ENCODE measurements at regions not wholly inside any gene's neighbourhood (a gene's known extent, or its start where the extent isn't known, plus 50 kb on each side); places are given as distances from the start of the nearest gene placed in this dataset.
"Not testable (repeated sequence)": the region's sequence is repeated elsewhere in the genome, so short reads cannot be mapped to it uniquely, and the experiment has no call there.

- TF ChIP-seq, protein P1, sequence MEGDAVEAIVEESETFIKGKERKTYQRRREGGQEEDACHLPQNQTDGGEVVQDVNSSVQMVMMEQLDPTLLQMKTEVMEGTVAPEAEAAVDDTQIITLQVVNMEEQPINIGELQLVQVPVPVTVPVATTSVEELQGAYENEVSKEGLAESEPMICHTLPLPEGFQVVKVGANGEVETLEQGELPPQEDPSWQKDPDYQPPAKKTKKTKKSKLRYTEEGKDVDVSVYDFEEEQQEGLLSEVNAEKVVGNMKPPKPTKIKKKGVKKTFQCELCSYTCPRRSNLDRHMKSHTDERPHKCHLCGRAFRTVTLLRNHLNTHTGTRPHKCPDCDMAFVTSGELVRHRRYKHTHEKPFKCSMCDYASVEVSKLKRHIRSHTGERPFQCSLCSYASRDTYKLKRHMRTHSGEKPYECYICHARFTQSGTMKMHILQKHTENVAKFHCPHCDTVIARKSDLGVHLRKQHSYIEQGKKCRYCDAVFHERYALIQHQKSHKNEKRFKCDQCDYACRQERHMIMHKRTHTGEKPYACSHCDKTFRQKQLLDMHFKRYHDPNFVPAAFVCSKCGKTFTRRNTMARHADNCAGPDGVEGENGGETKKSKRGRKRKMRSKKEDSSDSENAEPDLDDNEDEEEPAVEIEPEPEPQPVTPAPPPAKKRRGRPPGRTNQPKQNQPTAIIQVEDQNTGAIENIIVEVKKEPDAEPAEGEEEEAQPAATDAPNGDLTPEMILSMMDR (IDR thresholded peaks at IDR 0.05), result no peak
- no peak for TF ChIP-seq POLR2A (IDR thresholded peaks at IDR 0.05)
- 83 to 90% (median 86%) methylated on average over 7 of the region's 7 CpGs for WGBS, 4 donors
- no peak for ATAC-seq
- H3K36me3 ChIP-seq, result no peaks in the 10 kb centered on the region
- peaks cover 0 to 3% (median 0%) of the 10 kb centered on the region in 9 donors for H3K27me3 ChIP-seq
- no peaks in the 10 kb centered on the region for H3K9me3 ChIP-seq
- H3K27ac ChIP-seq, result no peak overlapping the region
- no peak for DNase-seq
- H3K4me1 ChIP-seq, result no peaks in the 10 kb centered on the region
- no peak overlapping the region for H3K4me3 ChIP-seq
- intact Hi-C loops (cut with DNase I), result no loop called here
Observed at GRCh38 chr18:60020107-60020925, 120.5 kb downstream of the PMAIP1 start.

- Histone ChIP-seq H3K27me3 (peaks cover 0 to 3% (median 0%) of the 10 kb centered on the region in 9 donors), H3K4me1 (no peaks in the 10 kb centered on the region), H3K36me3 (no peaks in the 10 kb centered on the region), H3K9me3 (no peaks in the 10 kb centered on the region), H3K4me3 (no peak overlapping the region), H3K27ac (no peak overlapping the region)
- intact Hi-C loops (cut with DNase I), result no loop called here
- no peak for DNase-seq
- no peak for TF ChIP-seq POLR2A (IDR thresholded peaks at IDR 0.05)
- TF ChIP-seq, protein P1 (IDR thresholded peaks at IDR 0.05), result no peak
- WGBS, 4 donors, result 76 to 85% (median 81%) methylated on average over 4 of the region's 4 CpGs
- no peak for ATAC-seq
Observed at GRCh38 chr18:60019463-60019840, 119.7 kb downstream of the PMAIP1 start.

- Histone ChIP-seq H3K4me3 (no peak overlapping the region), H3K27ac (no peak overlapping the region), H3K27me3 (peaks cover 0 to 3% (median 0%) of the 10 kb centered on the region in 9 donors), H3K36me3 (no peaks in the 10 kb centered on the region), H3K4me1 (no peaks in the 10 kb centered on the region), H3K9me3 (no peaks in the 10 kb centered on the region)
- DNase-seq (no peak), ATAC-seq (no peak)
- WGBS, 4 donors, result 25 to 37% (median 32%) methylated on average over 3 of the region's 3 CpGs
- TF ChIP-seq, protein P1 (IDR thresholded peaks at IDR 0.05), result no peak
- no peak for TF ChIP-seq POLR2A (IDR thresholded peaks at IDR 0.05)
- intact Hi-C loops (cut with DNase I), result no loop called here
Observed at GRCh38 chr18:60018618-60019462, 119.0 kb downstream of the PMAIP1 start.

DNA sequence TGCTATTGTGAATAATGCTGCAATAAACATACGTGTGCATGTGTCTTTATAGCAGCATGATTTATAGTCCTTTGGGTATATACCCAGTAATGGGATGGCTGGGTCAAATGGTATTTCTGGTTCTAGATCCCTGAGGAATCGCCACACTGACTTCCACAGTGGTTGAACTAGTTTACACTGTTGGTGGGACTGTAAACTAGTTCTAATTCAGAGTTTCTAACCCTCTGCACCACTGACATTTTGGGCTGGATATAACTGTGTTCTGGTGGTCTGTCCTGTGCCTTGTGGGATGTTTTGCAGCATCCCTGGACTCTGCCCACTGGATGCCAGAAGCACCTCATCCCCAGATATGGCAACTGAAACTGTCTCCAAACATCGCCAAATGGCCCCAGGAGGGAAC, 118.3 kb downstream of the PMAIP1 start:
- ATAC-seq; H3K36me3 ChIP-seq; intact Hi-C loops (cut with DNase I); H3K27ac ChIP-seq; H3K27me3 ChIP-seq; H3K4me1 ChIP-seq; DNase-seq; H3K4me3 ChIP-seq; H3K9me3 ChIP-seq: not testable (repeated sequence)
- 75 to 89% (median 84%) methylated on average over 2 of the region's 3 CpGs for WGBS, 4 donors

Measured in heart left ventricle (tissue), 16 donors.